Mesendoderm (in vitro differentiated cells): ENCODE measurements at regions not wholly inside any gene's neighbourhood (a gene's known extent, or its start where the extent isn't known, plus 50 kb on each side); places are given as distances from the start of the nearest gene placed in this dataset.
A peak's percentile ranks its signal among the peaks of the same experiment; 100 is the strongest.
"Not testable (repeated sequence)": the region's sequence is repeated elsewhere in the genome, so short reads cannot be mapped to it uniquely, and the experiment has no call there.

Experiments used
- DNase-seq: peaks from one replicate; pipeline ENCODE4 v3.0.0; 2013
- H2AK5ac ChIP-seq: 2 replicates; pipeline ENCODE4 v1.6.1; 2013; ENCODE audit warnings: low read length, inconsistent platforms
- H2BK120ac ChIP-seq: 2 replicates; pipeline ENCODE4 v1.6.1; 2013; ENCODE audit warnings: low read depth, mild to moderate bottlenecking, low read length, moderate library complexity, mixed read lengths
- H2BK15ac ChIP-seq: replicated peaks from 2 replicates; pipeline ENCODE4 v1.6.1; 2013; ENCODE audit warnings: low read depth, mild to moderate bottlenecking, moderate library complexity
- H2BK5ac ChIP-seq: 2 replicates; pipeline ENCODE4 v1.6.1; 2013; ENCODE audit warnings: low read length, inconsistent platforms
- H3K18ac ChIP-seq: 2 replicates; pipeline ENCODE4 v1.6.1; 2013; ENCODE audit warnings: mild to moderate bottlenecking, low read length, mixed read lengths
- H3K23ac ChIP-seq: one replicate; pipeline ENCODE4 v1.6.1; 2013; ENCODE audit warnings: low read length
- H3K27ac ChIP-seq: 2 replicates; pipeline ENCODE4 v1.5.1; 2013; ENCODE audit warnings: low read depth, mild to moderate bottlenecking, inconsistent platforms, low read length, moderate library complexity
- H3K27me3 ChIP-seq: 2 replicates; pipeline ENCODE4 v1.6.1; 2013; ENCODE audit warnings: low read length, control low read depth, mild to moderate bottlenecking, inconsistent platforms; ENCODE audit not compliant: insufficient read depth, poor library complexity
- H3K36me3 ChIP-seq: 2 replicates; pipeline ENCODE4 v1.6.1; 2013; ENCODE audit warnings: low read length, inconsistent platforms; ENCODE audit not compliant: control insufficient read depth, insufficient read depth
- H3K4ac ChIP-seq: one replicate; pipeline ENCODE4 v1.6.1; 2013; ENCODE audit warnings: low read depth, mild to moderate bottlenecking, low read length, moderate library complexity
- H3K4me1 ChIP-seq: 2 replicates; pipeline ENCODE4 v1.6.1; 2013; ENCODE audit warnings: low read depth, low read length, inconsistent platforms; ENCODE audit not compliant: control insufficient read depth
- H3K4me2 ChIP-seq: 2 replicates; pipeline ENCODE4 v1.6.1; 2013; ENCODE audit warnings: low read length
- H3K4me3 ChIP-seq: 2 replicates; pipeline ENCODE4 v1.5.1; 2013; ENCODE audit warnings: mild to moderate bottlenecking, low read length
- H3K56ac ChIP-seq: one replicate; pipeline ENCODE4 v1.6.1; 2013; ENCODE audit warnings: low read length
- H3K79me1 ChIP-seq: 2 replicates; pipeline ENCODE4 v1.6.1; 2013; ENCODE audit warnings: low read length, inconsistent platforms
- H3K79me2 ChIP-seq: 2 replicates; pipeline ENCODE4 v1.6.1; 2013; ENCODE audit warnings: mild to moderate bottlenecking, low read length; ENCODE audit not compliant: control insufficient read depth, insufficient read depth
- H3K9ac ChIP-seq: 2 replicates; pipeline ENCODE4 v1.6.1; 2013; ENCODE audit warnings: low read length, inconsistent platforms
- H4K5ac ChIP-seq: one replicate; pipeline ENCODE4 v1.6.1; 2013; ENCODE audit warnings: low read length
- H4K8ac ChIP-seq: one replicate; pipeline ENCODE4 v1.6.1; 2013; ENCODE audit warnings: low read depth, mild to moderate bottlenecking, control low read depth, low read length, moderate library complexity
- WGBS: extraction: QIAGEN DNeasy Blood & Tissue Kit; methylation state at CpG from one replicate; pipeline ENCODE4 v1.1.7; 2013; ENCODE audit warnings: low lambda C conversion rate, missing lambda C conversion rate; ENCODE audit not compliant: insufficient coverage; ENCODE audit errors: extremely low coverage; 5-methylcytosine and 5-hydroxymethylcytosine counted together

DNA sequence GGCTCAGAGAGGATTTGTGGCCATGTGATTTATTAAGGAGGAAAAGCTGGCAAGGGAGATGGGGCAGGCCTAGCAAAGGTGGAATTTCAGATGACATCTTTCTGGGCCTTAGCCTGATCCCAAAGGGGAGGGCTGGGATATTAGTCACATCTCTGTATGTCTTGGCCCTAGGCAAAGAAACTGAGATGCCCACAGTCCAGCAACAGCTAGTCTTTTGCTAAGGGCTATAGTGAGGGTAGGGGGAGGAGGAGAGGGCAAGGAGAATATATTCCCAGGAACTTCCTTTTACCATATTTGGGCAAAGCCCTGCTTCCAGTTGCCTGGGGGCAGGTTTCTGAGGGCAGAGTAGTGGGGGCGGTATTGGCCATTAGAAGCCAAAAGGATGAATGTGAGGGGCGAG, 209.8 kb upstream of the NR3C2 start:
- H3K4me3 ChIP-seq, result no peak overlapping the region
- H3K9ac ChIP-seq, result no peak overlapping the region
- no peak overlapping the region for H2BK5ac ChIP-seq
- H4K8ac ChIP-seq, result no peak overlapping the region
- H3K27ac ChIP-seq, result no peak overlapping the region
- H3K4me1 ChIP-seq, result no peaks in the 10 kb centered on the region
- no peaks in the 10 kb centered on the region for H3K27me3 ChIP-seq
- H3K56ac ChIP-seq, result no peak overlapping the region
- no peak overlapping the region for H3K18ac ChIP-seq
- H2BK15ac ChIP-seq, result no peak overlapping the region
- DNase-seq, result peak; percentile 37
- H4K5ac ChIP-seq, result no peak overlapping the region
- no peak overlapping the region for H3K23ac ChIP-seq
- no peaks in the 10 kb centered on the region for H3K79me1 ChIP-seq
- H3K79me2 ChIP-seq, result no peaks in the 10 kb centered on the region
- H2AK5ac ChIP-seq, result no peak overlapping the region
- no CpG with 5 or more reads among the region's 2 CpGs for WGBS
- no peak overlapping the region for H3K4ac ChIP-seq
- H3K36me3 ChIP-seq, result no peaks in the 10 kb centered on the region
- H2BK120ac ChIP-seq, result no peak overlapping the region
- H3K4me2 ChIP-seq, result no peak overlapping the region

DNA sequence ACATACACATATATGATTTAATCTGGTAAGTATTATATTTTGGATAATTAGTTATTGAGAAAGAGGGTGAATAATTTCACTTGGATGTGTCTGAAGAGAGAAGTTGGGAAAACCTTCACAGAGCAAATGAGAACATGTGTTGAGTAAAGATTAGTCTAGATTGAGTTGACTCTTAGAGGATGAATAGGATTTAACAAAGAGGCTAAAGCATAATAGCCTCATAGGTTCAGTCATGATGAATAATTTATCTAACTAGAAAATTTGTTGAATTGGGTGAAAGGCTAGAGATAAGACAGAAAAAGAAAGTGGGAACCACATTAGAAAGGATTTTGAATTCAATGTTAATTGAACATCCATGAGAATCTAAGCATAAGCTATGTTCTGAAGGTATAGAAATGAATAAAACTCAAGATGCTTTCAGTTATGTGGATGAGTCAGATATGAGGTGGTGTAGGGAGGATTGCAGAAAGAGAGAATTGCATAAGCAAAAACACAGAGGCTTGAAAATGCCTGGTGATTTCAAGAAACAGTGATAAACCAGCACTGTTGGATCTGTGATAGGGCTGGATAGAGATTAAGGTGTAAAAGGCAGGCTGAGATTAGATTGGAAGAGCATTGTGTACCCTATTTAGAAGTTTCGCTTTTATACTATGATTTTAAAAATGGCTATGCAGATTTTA, 207.6 kb upstream of the NR3C2 start:
- no peak overlapping the region for H3K18ac ChIP-seq
- H4K5ac ChIP-seq, result no peak overlapping the region
- DNase-seq, result peak; percentile 77
- no peaks in the 10 kb centered on the region for H3K4me1 ChIP-seq
- H3K79me1 ChIP-seq, result no peaks in the 10 kb centered on the region
- no peaks in the 10 kb centered on the region for H3K27me3 ChIP-seq
- H2AK5ac ChIP-seq, result no peak overlapping the region
- no peak overlapping the region for H2BK120ac ChIP-seq
- no CpG with 5 or more reads among the region's 1 CpG for WGBS
- H3K4me2 ChIP-seq, result no peak overlapping the region
- H3K36me3 ChIP-seq, result no peaks in the 10 kb centered on the region
- no peak overlapping the region for H3K4me3 ChIP-seq
- H2BK15ac ChIP-seq, result no peak overlapping the region
- no peak overlapping the region for H3K4ac ChIP-seq
- no peak overlapping the region for H3K56ac ChIP-seq
- no peak overlapping the region for H2BK5ac ChIP-seq
- H3K27ac ChIP-seq, result no peak overlapping the region
- H3K9ac ChIP-seq, result no peak overlapping the region
- H4K8ac ChIP-seq, result no peak overlapping the region
- H3K23ac ChIP-seq, result no peak overlapping the region
- no peaks in the 10 kb centered on the region for H3K79me2 ChIP-seq

DNA sequence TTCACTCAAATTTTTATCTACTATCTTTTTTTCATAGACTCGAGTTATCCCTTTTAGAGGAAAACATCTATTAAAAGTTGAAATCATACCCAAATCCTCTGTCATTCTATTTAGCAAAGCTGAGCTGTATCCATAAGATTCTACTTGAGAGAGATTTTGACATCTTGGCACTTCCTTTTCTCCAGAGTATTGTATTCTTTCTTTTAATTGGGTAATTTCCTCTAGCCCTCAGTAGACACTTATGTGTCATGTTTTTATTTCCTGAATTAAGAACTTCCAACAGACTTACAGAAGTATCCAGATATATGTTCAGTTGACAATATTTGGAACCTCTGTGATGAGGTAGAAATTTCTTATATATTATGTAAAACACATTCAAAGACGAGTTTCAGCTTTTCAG, 201.6 kb upstream of the NR3C2 start:
- Histone ChIP-seq H3K79me2 (no peaks in the 10 kb centered on the region), H2AK5ac (no peak overlapping the region), H3K18ac (no peak overlapping the region), H2BK5ac (no peak overlapping the region), H3K4me3 (no peak overlapping the region), H2BK15ac (no peak overlapping the region), H3K36me3 (no peaks in the 10 kb centered on the region), H3K79me1 (no peaks in the 10 kb centered on the region), H3K27ac (no peak overlapping the region), H3K56ac (no peak overlapping the region), H3K9ac (no peak overlapping the region), H4K8ac (no peak overlapping the region), H3K23ac (no peak overlapping the region), H3K27me3 (no peaks in the 10 kb centered on the region), H4K5ac (no peak overlapping the region), H3K4ac (no peak overlapping the region), H2BK120ac (no peak overlapping the region), H3K4me2 (no peak overlapping the region), H3K4me1 (no peaks in the 10 kb centered on the region)
- DNase-seq, result no peak
- 100% methylated on average over 1 of the region's 2 CpGs for WGBS

DNA sequence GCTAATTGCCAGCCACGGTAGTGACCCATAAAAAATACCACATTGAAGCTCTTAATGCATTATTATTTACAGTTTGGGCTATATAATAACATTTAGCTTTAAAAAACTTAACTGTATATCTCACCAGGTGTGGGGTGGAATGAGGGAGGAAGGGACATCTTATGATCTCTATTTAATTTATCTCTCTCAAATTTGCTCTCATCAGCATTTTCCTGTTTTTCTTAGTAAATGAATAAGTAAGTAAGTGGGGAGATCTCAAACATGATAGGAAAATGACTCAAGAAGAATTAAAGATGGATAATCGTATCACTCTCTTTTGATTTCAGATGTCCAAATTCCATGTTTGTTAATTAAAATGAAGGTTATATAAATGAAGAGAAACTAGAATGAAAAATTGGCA, 200.7 kb upstream of the NR3C2 start:
- WGBS, result no CpG with 5 or more reads among the region's 2 CpGs
- Histone ChIP-seq H3K4ac (no peak overlapping the region), H3K23ac (no peak overlapping the region), H3K4me2 (no peak overlapping the region), H3K79me1 (no peaks in the 10 kb centered on the region), H2BK5ac (no peak overlapping the region), H2AK5ac (no peak overlapping the region), H4K8ac (no peak overlapping the region), H3K9ac (no peak overlapping the region), H2BK120ac (no peak overlapping the region), H3K56ac (no peak overlapping the region), H3K36me3 (no peaks in the 10 kb centered on the region), H3K4me3 (no peak overlapping the region), H2BK15ac (no peak overlapping the region), H3K18ac (no peak overlapping the region), H3K27ac (no peak overlapping the region), H3K4me1 (no peaks in the 10 kb centered on the region), H3K27me3 (no peaks in the 10 kb centered on the region), H3K79me2 (no peaks in the 10 kb centered on the region), H4K5ac (no peak overlapping the region)
- DNase-seq, result no peak

DNA sequence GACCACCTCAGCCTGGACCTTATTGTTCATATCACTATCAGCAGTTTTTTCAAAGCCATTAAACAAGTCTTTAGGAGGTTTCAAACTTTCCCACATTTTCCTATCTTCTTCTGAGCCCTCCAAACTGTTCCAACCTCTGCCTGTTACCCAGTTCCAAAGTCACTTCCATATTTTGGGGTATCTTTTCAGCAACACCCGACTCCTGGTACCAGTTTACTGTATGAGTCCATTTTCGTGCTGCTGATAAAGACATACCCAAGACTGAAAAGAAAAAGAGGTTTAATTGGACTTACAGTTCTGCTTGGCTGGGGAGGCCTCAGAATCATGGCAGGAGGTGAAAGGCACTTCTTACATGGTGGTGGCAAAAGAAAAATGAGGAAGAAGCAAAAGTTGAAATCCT, 195.9 kb upstream of the NR3C2 start:
- H3K9ac ChIP-seq, H3K27ac ChIP-seq, H3K79me1 ChIP-seq, H3K4me2 ChIP-seq, H2BK5ac ChIP-seq, H3K23ac ChIP-seq, H2BK15ac ChIP-seq, DNase-seq, H3K4me1 ChIP-seq, H2AK5ac ChIP-seq, H3K79me2 ChIP-seq, H3K18ac ChIP-seq, H3K56ac ChIP-seq, H3K4ac ChIP-seq, H3K4me3 ChIP-seq, H4K5ac ChIP-seq, H2BK120ac ChIP-seq, H4K8ac ChIP-seq, H3K36me3 ChIP-seq, H3K27me3 ChIP-seq: not testable (repeated sequence)
- no CpG with 5 or more reads among the region's 2 CpGs for WGBS

DNA sequence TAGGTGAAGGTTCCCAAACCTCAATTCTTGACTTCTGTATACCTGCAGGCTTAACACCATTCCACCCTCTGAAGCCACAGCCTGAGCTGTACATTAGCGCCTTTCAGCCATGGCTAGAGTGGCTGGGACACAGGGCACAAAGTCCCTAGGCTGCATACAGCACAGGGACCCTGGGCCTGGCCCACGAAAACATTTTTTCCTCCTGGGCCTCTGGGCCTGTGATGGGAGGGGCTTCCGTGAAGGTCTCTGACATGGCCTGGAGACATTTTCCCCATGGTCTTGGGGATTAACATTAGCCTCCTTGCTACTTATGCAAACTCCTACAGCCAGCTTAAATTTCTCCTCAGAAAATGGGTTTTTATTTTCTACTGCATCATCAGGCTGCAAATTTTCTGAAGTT, 195.2 kb upstream of the NR3C2 start:
- H4K8ac ChIP-seq, H4K5ac ChIP-seq, H3K27ac ChIP-seq, H2BK15ac ChIP-seq, H2BK120ac ChIP-seq, H3K4me2 ChIP-seq, H3K9ac ChIP-seq, H3K36me3 ChIP-seq, H3K18ac ChIP-seq, H2BK5ac ChIP-seq, H3K56ac ChIP-seq, H3K79me1 ChIP-seq, H3K23ac ChIP-seq, H3K79me2 ChIP-seq, H3K4ac ChIP-seq, H2AK5ac ChIP-seq, H3K27me3 ChIP-seq, H3K4me3 ChIP-seq, H3K4me1 ChIP-seq, DNase-seq: not testable (repeated sequence)
- no CpG with 5 or more reads among the region's 3 CpGs for WGBS
